ENCODE measurements at regions not wholly inside any gene's neighbourhood (a gene's known extent, or its start where the extent isn't known, plus 50 kb on each side); places are given as distances from the start of the nearest gene placed in this dataset.
"Not testable (repeated sequence)": the region's sequence is repeated elsewhere in the genome, so short reads cannot be mapped to it uniquely, and the experiment has no call there.

DNA sequence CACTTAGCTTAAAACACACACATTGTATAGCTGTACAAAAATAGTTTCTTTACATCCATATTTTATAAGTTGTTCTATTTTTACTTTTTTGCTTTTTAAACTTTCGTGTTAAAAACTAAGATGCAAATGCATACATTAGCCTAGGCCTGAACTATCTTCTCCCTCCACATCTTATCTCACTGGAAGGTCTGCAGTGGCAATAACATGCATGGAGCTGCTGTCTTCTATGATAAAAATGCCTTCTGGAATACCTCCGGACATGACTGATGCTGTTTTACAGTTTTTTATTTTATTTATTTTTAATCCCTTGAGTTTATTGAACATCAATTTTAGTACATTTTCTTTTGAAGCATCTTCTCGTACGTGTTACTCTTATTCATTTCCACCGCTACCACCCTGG is 112.3 kb upstream of the TSPAN8 start:
- no peak for ATAC-seq
- intact Hi-C loops (cut with DNase I) = no loop called here
- H3K36me3 ChIP-seq = no peaks in the 10 kb centered on the region

DNA sequence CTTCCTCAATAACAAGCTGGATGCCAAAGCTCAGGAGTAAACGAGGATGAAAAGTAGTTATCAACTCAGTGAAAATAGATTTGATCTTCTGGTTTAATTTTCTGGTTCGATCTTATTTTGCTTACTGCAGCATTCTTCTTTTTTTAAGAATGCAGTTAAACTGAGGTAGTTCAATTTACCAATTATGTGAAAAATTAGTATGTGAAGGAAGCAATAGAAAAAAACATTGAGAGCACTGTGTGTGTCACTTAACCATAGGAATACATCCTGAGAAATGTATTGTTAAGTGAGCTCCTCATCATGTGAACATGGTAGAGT is 111.4 kb upstream of the TSPAN8 start:
- intact Hi-C loops (cut with DNase I) = no loop called here
- DNase-seq (no peak), ATAC-seq (no peak)
- Histone ChIP-seq H3K36me3 (no peaks in the 10 kb centered on the region), H3K27me3 (ENCODE audit: low read depth) (no peaks in the 10 kb centered on the region), H3K4me1 (no peaks in the 10 kb centered on the region), H3K9me3 (no peaks in the 10 kb centered on the region), H3K27ac (no peak overlapping the region), H3K4me3 (no peak overlapping the region)
- TF ChIP-seq, protein P1, sequence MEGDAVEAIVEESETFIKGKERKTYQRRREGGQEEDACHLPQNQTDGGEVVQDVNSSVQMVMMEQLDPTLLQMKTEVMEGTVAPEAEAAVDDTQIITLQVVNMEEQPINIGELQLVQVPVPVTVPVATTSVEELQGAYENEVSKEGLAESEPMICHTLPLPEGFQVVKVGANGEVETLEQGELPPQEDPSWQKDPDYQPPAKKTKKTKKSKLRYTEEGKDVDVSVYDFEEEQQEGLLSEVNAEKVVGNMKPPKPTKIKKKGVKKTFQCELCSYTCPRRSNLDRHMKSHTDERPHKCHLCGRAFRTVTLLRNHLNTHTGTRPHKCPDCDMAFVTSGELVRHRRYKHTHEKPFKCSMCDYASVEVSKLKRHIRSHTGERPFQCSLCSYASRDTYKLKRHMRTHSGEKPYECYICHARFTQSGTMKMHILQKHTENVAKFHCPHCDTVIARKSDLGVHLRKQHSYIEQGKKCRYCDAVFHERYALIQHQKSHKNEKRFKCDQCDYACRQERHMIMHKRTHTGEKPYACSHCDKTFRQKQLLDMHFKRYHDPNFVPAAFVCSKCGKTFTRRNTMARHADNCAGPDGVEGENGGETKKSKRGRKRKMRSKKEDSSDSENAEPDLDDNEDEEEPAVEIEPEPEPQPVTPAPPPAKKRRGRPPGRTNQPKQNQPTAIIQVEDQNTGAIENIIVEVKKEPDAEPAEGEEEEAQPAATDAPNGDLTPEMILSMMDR (IDR thresholded peaks at IDR 0.05) = no peak

More for the DNA sequence above, 112.3 kb upstream of the TSPAN8 start:
- H3K4me1 ChIP-seq = no peaks in the 10 kb centered on the region
- no peaks in the 10 kb centered on the region for H3K27me3 ChIP-seq (ENCODE audit: low read depth)
- H3K27ac ChIP-seq = no peak overlapping the region
- no peak overlapping the region for H3K4me3 ChIP-seq
- TF ChIP-seq, protein P1 (IDR thresholded peaks at IDR 0.05) = no peak
- DNase-seq = no peak
- no peaks in the 10 kb centered on the region for H3K9me3 ChIP-seq

DNA sequence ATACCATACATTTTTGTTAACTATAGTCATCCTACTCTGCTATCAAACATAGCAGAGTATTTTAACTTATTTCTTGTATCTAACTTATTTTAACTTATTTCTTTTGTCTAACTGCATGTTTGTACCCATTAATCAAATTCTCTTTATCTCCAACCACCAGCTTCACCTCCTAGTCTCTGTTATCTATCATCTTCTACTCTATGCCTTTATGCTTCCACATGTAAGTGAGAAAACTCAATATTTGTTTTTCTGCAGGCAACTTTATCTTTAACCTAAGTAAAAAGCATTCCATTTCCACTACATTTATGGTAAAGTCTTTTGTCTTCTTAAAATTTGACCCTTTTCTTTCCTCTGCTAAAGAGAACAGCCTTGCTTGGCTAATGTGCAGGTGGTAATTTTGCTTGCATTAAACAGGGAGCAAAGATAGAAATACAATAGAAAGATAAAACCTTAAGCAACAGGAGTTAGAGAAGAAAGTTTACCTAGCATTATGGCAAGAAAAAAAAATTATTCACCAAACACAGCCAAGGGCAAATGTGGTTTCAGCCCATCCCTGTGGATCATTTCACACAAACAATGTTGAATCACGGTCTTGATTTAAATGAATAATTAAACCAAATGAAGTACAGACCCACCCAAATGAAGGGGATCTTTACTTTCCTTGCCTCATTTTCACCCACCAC is 110.9 kb upstream of the TSPAN8 start:
- Histone ChIP-seq H3K4me3 (no peak overlapping the region), H3K27ac (no peak overlapping the region), H3K27me3 (ENCODE audit: low read depth) (no peaks in the 10 kb centered on the region), H3K4me1 (no peaks in the 10 kb centered on the region), H3K36me3 (no peaks in the 10 kb centered on the region), H3K9me3 (no peaks in the 10 kb centered on the region)
- TF ChIP-seq, protein P1 (IDR thresholded peaks at IDR 0.05) = no peak
- intact Hi-C loops (cut with DNase I) = no loop called here
- DNase-seq (no peak), ATAC-seq (no peak)

DNA sequence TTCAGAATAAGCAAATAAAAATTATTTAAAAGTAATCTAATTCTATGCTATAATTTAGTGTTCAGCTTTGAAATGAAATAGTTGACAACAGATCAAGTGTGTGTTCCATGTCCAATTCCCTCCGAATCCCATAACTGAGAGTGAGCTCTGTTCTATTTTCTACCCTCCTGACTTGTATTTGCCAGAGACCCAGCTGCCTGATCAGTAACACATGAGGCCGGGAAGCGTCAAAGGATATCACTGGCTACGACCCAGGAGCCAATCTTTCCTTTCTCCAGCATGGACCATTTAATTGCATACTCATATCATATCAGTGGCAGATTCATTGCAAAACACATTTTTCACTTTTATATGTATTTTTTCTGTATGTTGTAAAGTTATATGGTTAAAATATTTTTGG is 108.8 kb upstream of the TSPAN8 start:
- intact Hi-C loops (cut with DNase I) = no loop called here
- H3K27me3 ChIP-seq (ENCODE audit: low read depth) = no peaks in the 10 kb centered on the region
- H3K4me1 ChIP-seq = no peaks in the 10 kb centered on the region
- peaks cover 3% of the 10 kb centered on the region for H3K9me3 ChIP-seq
- DNase-seq (no peak), ATAC-seq (no peak)
- TF ChIP-seq, protein P1 (IDR thresholded peaks at IDR 0.05) = no peak
- no peak overlapping the region for H3K4me3 ChIP-seq
- no peak overlapping the region for H3K27ac ChIP-seq
- no peaks in the 10 kb centered on the region for H3K36me3 ChIP-seq

DNA sequence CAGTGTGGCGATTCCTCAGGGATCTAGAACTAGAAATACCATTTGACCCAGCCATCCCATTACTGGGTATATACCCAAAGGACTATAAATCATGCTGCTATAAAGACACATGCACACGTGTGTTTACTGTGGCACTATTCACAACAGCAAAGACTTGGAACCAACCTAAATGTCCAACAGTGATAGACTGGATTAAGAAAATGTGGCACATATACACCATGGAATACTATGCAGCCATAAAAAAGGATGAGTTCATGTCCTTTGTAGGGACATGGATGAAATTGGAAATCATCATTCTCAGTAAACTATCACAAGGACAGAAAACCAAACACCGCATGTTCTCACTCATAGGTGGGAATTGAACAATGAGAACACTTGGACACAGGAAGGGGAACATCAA is 107.9 kb upstream of the TSPAN8 start:
- ATAC-seq; H3K4me1 ChIP-seq; DNase-seq; H3K27me3 ChIP-seq (ENCODE audit: low read depth); H3K4me3 ChIP-seq; intact Hi-C loops (cut with DNase I); H3K36me3 ChIP-seq; H3K27ac ChIP-seq; H3K9me3 ChIP-seq: not testable (repeated sequence)

DNA sequence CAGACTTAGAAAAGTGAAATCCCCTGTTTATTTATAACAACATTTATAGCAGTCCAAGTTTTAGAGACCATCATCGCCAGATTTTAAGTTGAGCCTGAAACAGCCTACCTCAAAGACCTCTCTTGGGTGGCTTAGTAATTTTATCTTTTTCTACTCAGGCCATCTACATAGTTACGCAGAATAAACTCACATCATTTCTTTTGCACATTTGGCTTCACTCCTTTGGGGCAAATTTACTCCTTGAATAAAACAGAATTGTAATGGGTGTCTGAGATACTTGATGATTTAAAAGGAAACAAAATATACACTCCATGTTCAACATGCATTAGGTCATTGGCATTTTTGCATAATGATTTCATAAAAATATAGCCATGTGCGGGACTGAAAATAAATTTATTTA is 104.7 kb upstream of the TSPAN8 start:
- TF ChIP-seq, protein P1 (IDR thresholded peaks at IDR 0.05) = no peak
- H3K9me3 ChIP-seq = peaks cover 3% of the 10 kb centered on the region
- no peaks in the 10 kb centered on the region for H3K27me3 ChIP-seq (ENCODE audit: low read depth)
- H3K4me3 ChIP-seq = no peak overlapping the region
- DNase-seq (no peak), ATAC-seq (no peak)
- no peak overlapping the region for H3K27ac ChIP-seq
- intact Hi-C loops (cut with DNase I) = no loop called here
- H3K4me1 ChIP-seq = no peaks in the 10 kb centered on the region
- no peaks in the 10 kb centered on the region for H3K36me3 ChIP-seq
